NCI-H510A (cell line): ENCODE measurements at regions not wholly inside any gene's neighbourhood (a gene's known extent, or its start where the extent isn't known, plus 50 kb on each side); places are given as distances from the start of the nearest gene placed in this dataset.
"Not testable (repeated sequence)": the region's sequence is repeated elsewhere in the genome, so short reads cannot be mapped to it uniquely, and the experiment has no call there.

Experiments
- DNase-seq: peaks from one replicate; lab custom pipeline; 2025; lab: John Stamatoyannopoulos, UW

DNA sequence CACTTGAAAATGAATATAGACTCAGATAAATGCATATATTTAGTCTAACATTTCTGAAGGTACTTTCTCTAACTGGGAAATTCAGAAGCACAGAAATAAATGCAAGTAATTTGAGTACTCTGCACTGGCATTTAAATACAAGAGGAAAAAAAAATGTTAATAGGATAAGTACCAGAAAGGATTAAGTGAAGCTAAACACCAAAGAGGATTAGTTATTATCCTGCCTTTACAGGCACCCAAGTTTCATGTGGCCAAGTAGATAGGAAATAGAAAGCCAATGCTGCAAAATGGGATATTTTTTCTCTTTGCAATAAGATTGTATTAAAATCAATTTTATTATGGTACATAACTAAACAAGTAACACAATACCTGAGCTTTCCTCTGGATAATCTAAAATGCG, 762.5 kb downstream of the PCDH7 start:
- DNase-seq = no peak

- DNase-seq = not testable (repeated sequence)
Measured at GRCh38 chr4:31499216-31499615, 779.0 kb downstream of the PCDH7 start.

GRCh38 chr4:31516520-31516919, 796.4 kb downstream of the PCDH7 start:
- DNase-seq = no peak

GRCh38 chr4:31518796-31519250, 798.7 kb downstream of the PCDH7 start:
- no peak for DNase-seq

- DNase-seq = no peak
Measured at GRCh38 chr4:31530555-31530954, 810.4 kb downstream of the PCDH7 start.

DNA sequence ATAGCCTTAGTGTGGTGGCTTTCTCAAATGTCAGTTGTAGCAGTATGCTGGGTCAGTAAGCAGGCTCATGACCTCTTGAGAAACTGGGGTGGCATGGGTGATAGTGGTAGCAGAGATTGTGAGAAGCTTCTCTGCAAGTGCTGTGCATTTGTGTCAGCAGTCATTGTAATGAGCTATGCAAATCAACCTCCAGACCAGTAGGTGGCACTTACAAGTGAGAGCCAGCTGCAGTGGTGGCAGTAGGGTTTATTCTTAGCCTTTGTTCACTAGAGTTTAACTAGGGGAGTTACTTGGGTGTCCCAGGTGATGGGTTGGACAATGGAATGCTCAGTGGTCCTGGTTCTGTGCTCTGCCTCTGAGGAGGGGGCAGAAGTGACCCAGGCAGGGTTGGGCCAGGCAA, 818.7 kb downstream of the PCDH7 start:
- no peak for DNase-seq

GRCh38 chr4:31539284-31540069, 819.3 kb downstream of the PCDH7 start:
- DNase-seq = no peak

DNA sequence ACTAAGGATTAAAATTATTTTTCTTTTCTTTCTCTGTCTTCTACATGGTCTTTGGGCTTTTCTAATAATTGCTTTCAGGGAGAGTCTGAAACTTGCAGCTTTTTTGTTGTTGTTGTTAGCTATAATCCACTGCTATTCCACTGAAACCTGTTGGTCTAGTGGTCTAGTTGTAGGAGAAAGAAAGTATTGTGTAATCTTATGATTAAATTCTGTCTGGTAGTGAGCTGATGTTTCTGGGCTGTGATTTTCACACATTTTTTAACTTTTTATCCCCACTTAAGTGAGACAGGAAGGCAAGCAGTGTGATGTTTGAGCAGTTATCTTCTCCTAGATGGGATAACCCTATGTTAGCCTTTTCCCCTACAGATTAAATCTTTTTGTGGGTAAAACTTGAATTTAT, 825.2 kb downstream of the PCDH7 start:
- no peak for DNase-seq

DNA sequence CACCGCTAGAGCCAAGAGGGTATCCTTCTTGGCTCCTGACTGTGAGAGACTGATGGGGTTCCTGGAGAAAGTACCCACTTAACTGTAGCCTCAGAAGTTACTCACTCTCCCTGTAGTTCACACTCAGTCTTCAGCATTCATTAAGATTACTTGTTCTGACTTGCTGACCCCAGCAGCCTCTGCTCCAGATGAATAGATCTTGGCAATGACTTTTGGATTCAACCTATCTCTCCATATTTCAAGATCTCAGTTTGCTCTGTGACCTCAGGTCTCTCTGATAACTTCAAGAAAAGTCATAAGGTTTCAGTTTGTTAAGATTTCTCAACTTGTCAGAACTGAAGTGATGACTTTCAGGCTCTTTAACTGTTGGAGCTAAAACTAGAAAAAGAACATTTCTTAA, 825.6 kb downstream of the PCDH7 start:
- no peak for DNase-seq

GRCh38 chr4:31548021-31548420, 827.9 kb downstream of the PCDH7 start:
- DNase-seq = no peak

- no peak for DNase-seq
Measured at GRCh38 chr4:31548823-31549222, 828.7 kb downstream of the PCDH7 start.

DNA sequence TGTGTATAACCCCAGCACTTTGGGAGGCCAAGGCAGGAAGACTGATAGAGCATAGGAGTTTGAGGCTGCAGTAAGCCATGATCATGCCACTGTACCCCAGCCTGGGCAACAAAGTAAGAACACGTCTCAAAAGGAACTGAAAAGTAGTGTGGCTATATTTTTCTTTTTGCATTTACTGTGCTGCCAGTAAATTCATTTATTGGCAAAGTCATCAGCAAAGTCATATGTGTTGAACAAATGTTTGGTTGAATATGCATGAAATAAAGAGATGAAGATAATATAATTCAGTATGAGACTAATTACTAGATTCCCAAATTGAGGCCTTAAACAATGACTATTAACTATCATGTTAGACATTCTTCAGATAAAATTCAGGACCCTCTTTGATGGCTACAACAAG, 829.1 kb downstream of the PCDH7 start:
- no peak for DNase-seq

DNA sequence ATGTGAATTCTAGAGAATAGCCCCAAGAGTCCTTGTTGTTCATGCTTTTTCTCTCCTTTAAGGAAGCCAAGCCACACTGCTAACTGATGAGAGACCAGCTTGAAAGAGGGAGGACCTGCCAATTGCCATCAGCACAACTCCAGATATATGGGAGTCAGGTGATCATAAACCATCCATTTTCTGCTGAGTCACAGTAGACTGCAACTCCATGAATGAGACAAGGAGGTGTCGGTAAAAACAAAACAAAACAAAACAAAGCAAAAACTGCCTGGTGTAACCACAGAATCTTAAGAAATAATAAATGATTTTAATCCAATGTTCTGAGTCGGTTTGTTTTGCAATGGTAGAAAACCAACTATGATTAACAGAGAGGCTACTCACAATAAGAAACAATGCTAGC, 837.3 kb downstream of the PCDH7 start:
- no peak for DNase-seq

DNA sequence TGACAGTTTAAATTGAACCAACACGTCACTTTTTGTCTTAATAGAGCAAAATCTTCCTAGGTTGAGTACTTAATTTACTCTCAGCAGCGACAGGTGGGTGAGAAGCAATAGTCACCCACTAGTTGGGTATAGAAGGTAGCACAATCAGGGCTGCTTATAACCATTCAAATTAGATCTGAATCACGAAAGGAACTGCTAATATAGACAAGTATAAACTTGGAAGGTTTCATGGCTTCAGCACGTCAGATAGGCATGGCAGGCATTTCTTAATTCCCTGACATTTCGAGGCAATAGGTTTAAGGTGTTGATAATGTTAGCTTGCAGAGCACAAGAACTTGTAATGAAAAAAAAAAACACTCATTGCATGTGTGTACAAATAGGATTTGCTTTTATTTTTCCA, 853.4 kb downstream of the PCDH7 start:
- DNase-seq = no peak

- DNase-seq = no peak
Measured at GRCh38 chr4:31575504-31575903, 855.3 kb downstream of the PCDH7 start.

DNA sequence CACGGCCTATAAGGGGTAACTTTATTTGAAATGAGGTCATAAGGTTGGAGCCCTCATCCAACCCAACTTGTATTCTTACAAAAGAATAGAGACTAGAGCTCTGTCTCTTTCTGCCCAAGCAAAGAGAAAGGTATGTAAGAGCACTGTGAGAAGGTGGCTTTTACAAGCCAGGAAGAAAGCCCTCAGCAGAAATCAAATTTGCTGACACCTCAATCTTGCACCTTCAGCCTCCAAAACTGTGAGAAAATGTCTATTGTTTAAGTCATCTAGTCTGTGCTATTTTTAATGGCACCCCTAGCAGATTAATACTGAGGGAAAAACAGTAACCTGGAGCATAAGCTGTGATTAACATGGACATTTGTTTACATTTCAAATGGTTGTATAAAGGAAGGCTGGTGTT, 860.7 kb downstream of the PCDH7 start:
- no peak for DNase-seq

DNA sequence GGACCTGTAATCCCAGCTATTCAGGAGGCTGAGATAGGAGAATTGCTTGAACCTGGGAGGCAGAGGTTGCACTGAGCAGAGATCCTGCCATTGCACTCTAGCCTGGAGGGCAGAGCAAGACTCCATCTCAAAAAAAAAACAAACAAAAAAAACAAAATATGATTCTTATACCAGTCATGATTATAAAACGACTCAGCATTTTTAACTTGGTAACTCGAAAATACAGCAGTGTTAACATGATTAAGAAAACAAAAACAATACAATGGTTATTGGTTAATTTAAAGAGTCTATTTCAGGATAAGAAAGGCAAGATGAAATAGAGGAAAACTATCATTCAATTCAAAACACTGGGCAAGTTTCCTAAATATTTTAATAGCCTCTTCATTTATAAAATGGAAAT, 865.3 kb downstream of the PCDH7 start:
- DNase-seq = no peak

GRCh38 chr4:31592293-31592692, 872.1 kb downstream of the PCDH7 start:
- DNase-seq = no peak

DNA sequence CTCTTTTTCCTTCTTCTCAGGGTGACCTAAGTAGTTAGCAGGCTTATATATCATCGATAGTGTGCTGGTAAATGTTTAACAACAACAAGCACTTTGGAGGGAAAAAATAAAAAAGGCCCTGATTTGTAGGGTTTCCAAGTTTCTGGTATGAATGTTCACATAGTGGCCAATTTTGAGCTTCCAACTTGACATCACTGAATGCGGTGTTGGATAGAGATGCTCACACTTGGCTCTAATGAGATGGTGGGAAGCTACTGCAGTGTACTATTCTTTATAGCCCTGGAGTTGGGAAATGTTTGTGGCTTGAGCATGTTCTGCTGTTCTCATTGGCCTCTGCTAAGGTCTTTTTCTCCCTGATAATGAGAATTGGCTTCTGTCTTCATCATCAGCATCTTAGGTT, 875.3 kb downstream of the PCDH7 start:
- DNase-seq = no peak

DNA sequence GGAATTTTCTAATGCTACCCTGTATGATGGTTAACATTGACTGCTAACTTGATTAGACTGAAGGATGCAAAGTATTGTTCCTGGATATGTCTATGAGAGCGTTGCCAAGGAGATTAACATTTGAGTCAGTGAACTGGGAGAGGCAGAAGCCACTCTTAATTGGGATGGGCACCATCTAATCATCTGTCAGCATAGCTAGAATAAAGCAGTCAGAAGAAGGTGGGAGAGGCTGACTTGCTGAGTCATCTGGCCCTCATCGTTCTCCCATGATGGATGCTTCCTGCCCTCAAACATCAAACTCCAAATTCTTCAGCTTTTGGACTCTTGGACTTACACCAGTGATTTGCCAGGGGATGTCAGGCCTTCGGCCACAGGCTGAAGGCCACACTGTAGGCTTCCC, 878.5 kb downstream of the PCDH7 start:
- no peak for DNase-seq

- no peak for DNase-seq
Measured at GRCh38 chr4:31601793-31602192, 881.6 kb downstream of the PCDH7 start.

DNA sequence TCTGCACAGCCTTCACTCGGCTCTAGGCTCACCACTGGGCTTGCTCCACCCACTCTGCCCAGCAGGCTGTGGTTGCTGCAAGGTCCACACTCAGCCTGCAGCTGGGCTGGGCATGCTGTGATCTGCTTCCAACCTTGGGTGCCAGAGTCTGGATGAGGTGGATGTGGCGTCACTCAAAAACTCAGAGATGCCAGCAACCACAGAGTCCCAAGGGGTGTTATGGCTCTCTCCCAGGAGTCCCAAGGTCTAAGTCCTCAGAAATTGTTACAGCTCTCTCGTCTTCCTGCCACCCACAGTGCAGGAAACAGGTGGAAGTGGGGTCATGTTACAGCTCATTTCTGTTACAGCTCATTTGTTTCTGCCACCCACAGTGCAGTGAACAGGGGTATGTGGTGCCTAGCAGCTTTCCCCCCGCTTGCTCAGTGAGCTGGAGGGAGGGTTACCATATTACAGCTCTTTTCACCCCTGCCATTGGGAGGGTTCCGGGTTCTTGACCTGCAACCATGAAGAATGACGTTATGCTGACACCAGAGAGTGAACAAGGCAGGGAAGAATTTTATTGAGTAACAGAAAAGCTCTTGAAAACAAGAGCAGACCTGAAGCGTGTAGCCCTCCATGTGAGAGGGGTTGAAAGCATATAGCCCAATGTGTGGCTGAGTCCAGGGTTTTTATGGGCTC, 893.9 kb downstream of the PCDH7 start:
- peak; percentile 25 for DNase-seq

GRCh38 chr4:31617667-31618066, 897.5 kb downstream of the PCDH7 start:
- no peak for DNase-seq

DNA sequence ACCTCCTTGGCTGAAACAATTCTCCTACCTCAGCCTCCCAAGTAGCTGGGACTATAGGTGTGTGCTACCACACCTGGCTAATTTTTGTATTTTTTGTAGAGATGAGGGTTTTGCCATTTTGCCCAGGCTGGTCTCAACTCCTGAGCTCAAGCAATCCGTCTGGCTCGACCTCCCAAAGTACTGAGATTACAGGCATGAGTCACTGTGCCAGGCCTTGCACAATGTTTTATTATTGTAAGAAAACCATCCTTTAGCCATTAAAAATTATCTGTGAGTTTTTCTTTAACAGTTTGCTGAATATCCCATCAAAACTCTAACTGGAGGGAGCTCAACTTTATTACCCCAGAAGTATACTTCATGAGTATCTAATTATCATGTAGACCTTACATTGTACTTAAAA, 900.3 kb downstream of the PCDH7 start:
- DNase-seq = no peak
